ENCODE measurements at regions not wholly inside any gene's neighbourhood (a gene's known extent, or its start where the extent isn't known, plus 50 kb on each side); places are given as distances from the start of the nearest gene placed in this dataset.
A peak's percentile ranks its signal among the peaks of the same experiment; 100 is the strongest.

DNA sequence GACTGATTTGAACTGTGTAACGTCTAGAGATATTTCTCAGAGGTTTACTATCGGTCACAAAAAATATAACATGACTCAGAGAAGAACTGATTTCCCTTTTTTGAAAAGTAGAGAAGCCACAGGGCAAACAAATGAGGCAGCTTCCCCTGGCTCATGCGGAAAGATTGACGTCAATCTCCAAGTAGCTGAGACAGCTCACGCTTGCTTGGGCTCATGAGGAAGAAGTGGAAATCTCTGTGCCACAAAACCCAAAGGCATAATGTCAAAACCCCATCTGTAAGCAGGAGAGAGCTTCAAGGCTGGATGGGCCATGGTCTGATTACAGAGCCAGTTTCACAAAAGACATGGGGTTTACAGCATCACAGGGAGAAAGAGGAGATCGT is 188.1 kb downstream of the ARL4C start:
- H3K4me3 Mint-ChIP-seq: no peak overlapping the region
- peaks cover 8% of the 10 kb centered on the region for H3K27me3 Mint-ChIP-seq (ENCODE audit: low read depth, poor library complexity)
- H3K9me3 Mint-ChIP-seq: peaks cover 3% of the 10 kb centered on the region
- no peaks in the 10 kb centered on the region for H3K36me3 Mint-ChIP-seq (ENCODE audit: low read depth)
- no peak for DNase-seq
- H3K4me1 Mint-ChIP-seq: peaks cover 37% of the 10 kb centered on the region
- no peak for TF ChIP-seq CTCF (IDR thresholded peaks at IDR 0.05)
- peak overlapping the region; percentile 58 for H3K27ac Mint-ChIP-seq

- peaks cover 8% of the 10 kb centered on the region for H3K27me3 Mint-ChIP-seq (ENCODE audit: low read depth, poor library complexity)
- TF ChIP-seq CTCF (IDR thresholded peaks at IDR 0.05): no peak
- DNase-seq: no peak
- H3K27ac Mint-ChIP-seq: peak overlapping the region; percentile 58
- no peaks in the 10 kb centered on the region for H3K36me3 Mint-ChIP-seq (ENCODE audit: low read depth)
- no peak overlapping the region for H3K4me3 Mint-ChIP-seq
- H3K9me3 Mint-ChIP-seq: peaks cover 3% of the 10 kb centered on the region
- H3K4me1 Mint-ChIP-seq: peaks cover 37% of the 10 kb centered on the region
Observed at GRCh38 chr2:234308073-234308812, 188.6 kb downstream of the ARL4C start.

DNA sequence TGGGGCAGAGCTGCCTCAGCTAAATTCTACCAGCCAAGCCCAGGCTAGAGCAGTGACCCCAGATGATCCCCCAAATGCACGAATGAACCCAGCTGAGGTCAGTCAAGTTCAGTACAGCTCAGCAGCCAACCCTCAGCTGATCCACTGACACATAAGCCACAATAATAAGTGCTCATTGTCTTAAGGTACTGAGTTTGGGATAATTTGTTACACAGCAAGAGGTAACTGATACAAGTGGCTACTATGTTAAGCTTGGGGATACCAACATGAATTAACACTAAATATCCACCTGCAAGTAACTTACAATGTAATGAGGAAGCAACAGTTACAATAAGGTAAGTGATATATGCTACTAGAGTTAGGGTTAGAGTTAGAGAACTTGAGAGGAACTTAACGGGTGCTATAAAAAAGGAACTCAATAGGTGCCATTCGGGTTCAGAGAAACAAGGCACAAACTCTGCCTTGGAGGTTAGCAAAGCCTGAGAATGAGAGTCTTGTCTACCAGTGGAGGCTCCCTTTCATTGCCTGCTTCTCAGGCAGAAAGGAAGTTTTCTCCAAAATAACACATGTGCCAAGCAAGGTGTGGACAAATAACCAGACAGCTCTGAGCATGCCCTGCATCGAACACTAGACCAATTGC is 189.4 kb downstream of the ARL4C start:
- H3K4me1 Mint-ChIP-seq: peaks cover 45% of the 10 kb centered on the region
- peaks cover 8% of the 10 kb centered on the region for H3K27me3 Mint-ChIP-seq (ENCODE audit: low read depth, poor library complexity)
- H3K9me3 Mint-ChIP-seq: peaks cover 3% of the 10 kb centered on the region
- DNase-seq: no peak
- no peak for TF ChIP-seq CTCF (IDR thresholded peaks at IDR 0.05)
- no peak overlapping the region for H3K4me3 Mint-ChIP-seq
- H3K36me3 Mint-ChIP-seq (ENCODE audit: low read depth): no peaks in the 10 kb centered on the region
- no peak overlapping the region for H3K27ac Mint-ChIP-seq

GRCh38 chr2:234306426-234307173 is 190.3 kb downstream of the ARL4C start:
- DNase-seq: no peak
- Mint-ChIP-seq H3K36me3 (ENCODE audit: low read depth) (no peaks in the 10 kb centered on the region), H3K27ac (peak overlapping the region; percentile 21), H3K4me3 (no peak overlapping the region), H3K9me3 (peaks cover 3% of the 10 kb centered on the region), H3K4me1 (peaks cover 54% of the 10 kb centered on the region), H3K27me3 (ENCODE audit: low read depth, poor library complexity) (peaks cover 8% of the 10 kb centered on the region)
- TF ChIP-seq CTCF (IDR thresholded peaks at IDR 0.05): no peak

- no peak overlapping the region for H3K27ac Mint-ChIP-seq
- H3K4me3 Mint-ChIP-seq: no peak overlapping the region
- TF ChIP-seq CTCF (IDR thresholded peaks at IDR 0.05): no peak
- no peak for DNase-seq
- no peaks in the 10 kb centered on the region for H3K36me3 Mint-ChIP-seq (ENCODE audit: low read depth)
- H3K9me3 Mint-ChIP-seq: peaks cover 3% of the 10 kb centered on the region
- peaks cover 8% of the 10 kb centered on the region for H3K27me3 Mint-ChIP-seq (ENCODE audit: low read depth, poor library complexity)
- peaks cover 61% of the 10 kb centered on the region for H3K4me1 Mint-ChIP-seq
Observed at GRCh38 chr2:234305846-234306245, 191.0 kb downstream of the ARL4C start.

Measured in nephron progenitor cell (in vitro differentiated cells).